ENCODE measurements at regions not wholly inside any gene's neighbourhood (a gene's known extent, or its start where the extent isn't known, plus 50 kb on each side); places are given as distances from the start of the nearest gene placed in this dataset.

- H3K9me3 ChIP-seq (ENCODE audit: insufficient read depth, low read depth, low read length): no peaks in the 10 kb centered on the region
- H3F3A ChIP-seq (ENCODE audit: low read depth): no peaks in the 10 kb centered on the region
- no peak overlapping the region for H2AFZ ChIP-seq (ENCODE audit: low read length)
- H3K4me1 ChIP-seq (ENCODE audit: insufficient read depth, low read length, poor library complexity, severe bottlenecking): no peaks in the 10 kb centered on the region
- H3K4me2 ChIP-seq (ENCODE audit: low read depth, low read length, poor library complexity, severe bottlenecking): no peak overlapping the region
- no peaks in the 10 kb centered on the region for H3K36me3 ChIP-seq (ENCODE audit: insufficient read depth, low read length)
- H3K9ac ChIP-seq (ENCODE audit: low read depth, low read length, poor library complexity, severe bottlenecking): no peak overlapping the region
- no peaks in the 10 kb centered on the region for H4K20me1 ChIP-seq (ENCODE audit: insufficient read depth, low read length, poor library complexity, severe bottlenecking)
- H3K9me2 ChIP-seq (replicated peaks; ENCODE audit: low read depth, low read length): no peaks in the 10 kb centered on the region
- no peaks in the 10 kb centered on the region for H3K27me3 ChIP-seq (ENCODE audit: insufficient read depth, low read length, poor library complexity, severe bottlenecking)
- TF ChIP-seq, protein P1, sequence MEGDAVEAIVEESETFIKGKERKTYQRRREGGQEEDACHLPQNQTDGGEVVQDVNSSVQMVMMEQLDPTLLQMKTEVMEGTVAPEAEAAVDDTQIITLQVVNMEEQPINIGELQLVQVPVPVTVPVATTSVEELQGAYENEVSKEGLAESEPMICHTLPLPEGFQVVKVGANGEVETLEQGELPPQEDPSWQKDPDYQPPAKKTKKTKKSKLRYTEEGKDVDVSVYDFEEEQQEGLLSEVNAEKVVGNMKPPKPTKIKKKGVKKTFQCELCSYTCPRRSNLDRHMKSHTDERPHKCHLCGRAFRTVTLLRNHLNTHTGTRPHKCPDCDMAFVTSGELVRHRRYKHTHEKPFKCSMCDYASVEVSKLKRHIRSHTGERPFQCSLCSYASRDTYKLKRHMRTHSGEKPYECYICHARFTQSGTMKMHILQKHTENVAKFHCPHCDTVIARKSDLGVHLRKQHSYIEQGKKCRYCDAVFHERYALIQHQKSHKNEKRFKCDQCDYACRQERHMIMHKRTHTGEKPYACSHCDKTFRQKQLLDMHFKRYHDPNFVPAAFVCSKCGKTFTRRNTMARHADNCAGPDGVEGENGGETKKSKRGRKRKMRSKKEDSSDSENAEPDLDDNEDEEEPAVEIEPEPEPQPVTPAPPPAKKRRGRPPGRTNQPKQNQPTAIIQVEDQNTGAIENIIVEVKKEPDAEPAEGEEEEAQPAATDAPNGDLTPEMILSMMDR (conservative IDR thresholded peaks at IDR 0.05; ENCODE audit: low read length): no peak
- no peak for TF ChIP-seq EZH2phosphoT487 (IDR thresholded peaks at IDR 0.05; ENCODE audit: borderline replicate concordance)
- no peaks in the 10 kb centered on the region for H3K79me2 ChIP-seq (ENCODE audit: insufficient read depth, low read length)
- H3K4me3 ChIP-seq (ENCODE audit: low read length, poor library complexity, severe bottlenecking): no peak overlapping the region
Observed at GRCh38 chr2:220166616-220167015, 539.2 kb downstream of the SLC4A3 start.

DNA sequence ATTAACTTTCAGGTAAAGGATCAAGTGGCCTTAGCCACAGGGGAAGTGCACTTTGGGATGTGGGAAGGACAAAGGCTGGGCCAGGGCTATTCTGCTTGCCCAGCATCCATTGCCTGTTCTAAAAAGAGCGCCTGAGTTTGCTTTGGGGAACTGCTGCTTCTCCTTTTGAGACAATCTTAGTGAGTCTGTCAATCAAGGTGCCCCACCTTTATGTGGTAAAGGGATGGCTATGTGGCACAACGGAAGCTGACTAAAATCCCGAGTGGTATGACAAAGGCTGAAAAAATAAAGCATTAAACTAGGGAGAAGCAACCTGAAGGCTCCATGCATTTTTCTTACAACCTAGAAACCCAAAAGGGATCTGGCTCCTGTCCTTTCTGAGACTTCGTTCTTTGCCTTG, 540.5 kb downstream of the SLC4A3 start:
- Histone ChIP-seq H3K36me3 (ENCODE audit: insufficient read depth, low read length) (no peaks in the 10 kb centered on the region), H3K9me3 (ENCODE audit: insufficient read depth, low read depth, low read length) (no peaks in the 10 kb centered on the region), H3K27me3 (ENCODE audit: insufficient read depth, low read length, poor library complexity, severe bottlenecking) (no peaks in the 10 kb centered on the region), H2AFZ (ENCODE audit: low read length) (no peak overlapping the region), H3K4me1 (ENCODE audit: insufficient read depth, low read length, poor library complexity, severe bottlenecking) (no peaks in the 10 kb centered on the region), H3K9ac (ENCODE audit: low read depth, low read length, poor library complexity, severe bottlenecking) (no peak overlapping the region), H3K79me2 (ENCODE audit: insufficient read depth, low read length) (no peaks in the 10 kb centered on the region), H3K4me2 (ENCODE audit: low read depth, low read length, poor library complexity, severe bottlenecking) (no peak overlapping the region), H3F3A (ENCODE audit: low read depth) (no peaks in the 10 kb centered on the region), H3K9me2 (replicated peaks; ENCODE audit: low read depth, low read length) (no peaks in the 10 kb centered on the region), H3K4me3 (ENCODE audit: low read length, poor library complexity, severe bottlenecking) (no peak overlapping the region), H4K20me1 (ENCODE audit: insufficient read depth, low read length, poor library complexity, severe bottlenecking) (no peaks in the 10 kb centered on the region)
- TF ChIP-seq, protein P1 (conservative IDR thresholded peaks at IDR 0.05; ENCODE audit: low read length): no peak
- no peak for TF ChIP-seq EZH2phosphoT487 (IDR thresholded peaks at IDR 0.05; ENCODE audit: borderline replicate concordance)

DNA sequence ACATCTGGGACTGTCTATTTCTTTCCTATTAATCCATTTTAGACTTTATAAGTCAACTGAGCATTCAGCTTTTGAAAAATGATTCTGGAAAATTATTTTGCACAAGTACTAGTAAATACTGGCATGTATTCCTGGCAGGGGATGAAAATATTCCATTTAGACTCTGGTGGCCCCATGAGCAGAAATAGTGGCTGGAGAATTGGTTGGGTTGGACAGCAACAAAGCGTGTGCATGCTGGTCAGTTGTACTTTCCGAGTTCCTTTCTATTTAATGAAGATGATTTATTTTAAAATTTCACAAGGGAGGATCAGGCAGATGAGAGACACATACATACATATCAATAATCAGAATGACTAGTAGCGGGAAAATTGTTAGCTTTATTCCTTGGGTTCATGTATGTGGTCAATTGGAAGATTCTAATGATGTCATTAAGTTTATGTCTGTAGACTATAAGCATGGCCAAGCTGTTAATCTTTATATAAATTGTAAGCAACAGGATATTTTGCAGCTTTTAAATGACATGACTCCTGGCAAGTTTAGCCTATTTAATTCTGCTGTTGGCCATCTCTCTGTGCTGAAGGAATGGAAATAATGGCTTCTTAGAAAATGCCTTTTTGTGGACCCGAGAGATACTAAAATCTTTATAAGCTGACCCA, 541.6 kb downstream of the SLC4A3 start:
- no peak overlapping the region for H3K9ac ChIP-seq (ENCODE audit: low read depth, low read length, poor library complexity, severe bottlenecking)
- H3K9me3 ChIP-seq (ENCODE audit: insufficient read depth, low read depth, low read length): no peaks in the 10 kb centered on the region
- no peak for TF ChIP-seq EZH2phosphoT487 (IDR thresholded peaks at IDR 0.05; ENCODE audit: borderline replicate concordance)
- TF ChIP-seq, protein P1 (conservative IDR thresholded peaks at IDR 0.05; ENCODE audit: low read length): no peak
- no peaks in the 10 kb centered on the region for H3F3A ChIP-seq (ENCODE audit: low read depth)
- no peaks in the 10 kb centered on the region for H3K36me3 ChIP-seq (ENCODE audit: insufficient read depth, low read length)
- H3K4me2 ChIP-seq (ENCODE audit: low read depth, low read length, poor library complexity, severe bottlenecking): no peak overlapping the region
- H3K4me3 ChIP-seq (ENCODE audit: low read length, poor library complexity, severe bottlenecking): no peak overlapping the region
- H3K9me2 ChIP-seq (replicated peaks; ENCODE audit: low read depth, low read length): no peaks in the 10 kb centered on the region
- H3K4me1 ChIP-seq (ENCODE audit: insufficient read depth, low read length, poor library complexity, severe bottlenecking): no peaks in the 10 kb centered on the region
- H2AFZ ChIP-seq (ENCODE audit: low read length): no peak overlapping the region
- H4K20me1 ChIP-seq (ENCODE audit: insufficient read depth, low read length, poor library complexity, severe bottlenecking): no peaks in the 10 kb centered on the region
- H3K27me3 ChIP-seq (ENCODE audit: insufficient read depth, low read length, poor library complexity, severe bottlenecking): no peaks in the 10 kb centered on the region
- H3K79me2 ChIP-seq (ENCODE audit: insufficient read depth, low read length): no peaks in the 10 kb centered on the region

Measured in Loucy (cell line).